GM12875 (cell line): ENCODE measurements at regions not wholly inside any gene's neighbourhood (a gene's known extent, or its start where the extent isn't known, plus 50 kb on each side); places are given as distances from the start of the nearest gene placed in this dataset.

Experiments used
- H3K4me3 ChIP-seq: one replicate; pipeline ENCODE4 v1.5.1; 2011; ENCODE audit warnings: low read depth, low read length, control low read depth
- CTCF ChIP-seq: IDR thresholded peaks from 2 replicates; pipeline ENCODE4 v1.5.1; 2011; ENCODE audit warnings: low read depth, mild to moderate bottlenecking, control low read depth, inconsistent platforms, low read length, moderate library complexity, borderline replicate concordance; ENCODE audit not compliant: insufficient read depth

- H3K4me3 ChIP-seq = no peak overlapping the region
- TF ChIP-seq CTCF = no peak
These were observed 169.8 kb downstream of the LEPR start for GRCh38 chr1:65590279-65590678.

GRCh38 chr1:65593516-65593915 is 173.0 kb downstream of the LEPR start:
- no peak for TF ChIP-seq CTCF
- no peak overlapping the region for H3K4me3 ChIP-seq

GRCh38 chr1:65595724-65596123 is 175.3 kb downstream of the LEPR start:
- no peak for TF ChIP-seq CTCF
- H3K4me3 ChIP-seq = no peak overlapping the region

- TF ChIP-seq CTCF = no peak
- H3K4me3 ChIP-seq = no peak overlapping the region
These were observed 176.3 kb downstream of the LEPR start for GRCh38 chr1:65596768-65597167.

GRCh38 chr1:65605621-65606020 is 185.2 kb downstream of the LEPR start:
- TF ChIP-seq CTCF = no peak
- H3K4me3 ChIP-seq = no peak overlapping the region

GRCh38 chr1:65606426-65606825 is 186.0 kb downstream of the LEPR start:
- no peak overlapping the region for H3K4me3 ChIP-seq
- TF ChIP-seq CTCF = no peak

GRCh38 chr1:65613884-65614283 is 178.8 kb upstream of the PDE4B start:
- H3K4me3 ChIP-seq = no peak overlapping the region
- no peak for TF ChIP-seq CTCF
